ENCODE measurements at regions not wholly inside any gene's neighbourhood (a gene's known extent, or its start where the extent isn't known, plus 50 kb on each side); places are given as distances from the start of the nearest gene placed in this dataset.

- ATAC-seq (ENCODE audit: insufficient read depth, low FRiP score): no peak
Observed at GRCh38 chr5:39680213-39680612, 255.4 kb upstream of the DAB2 start.

GRCh38 chr5:39678534-39678933 is 253.8 kb upstream of the DAB2 start:
- ATAC-seq (ENCODE audit: insufficient read depth, low FRiP score) (no peak), DNase-seq (no peak)
- no peak overlapping the region for H3K27ac ChIP-seq (ENCODE audit: low read depth in 1 of 2, low read length in 1 of 2)
- no peaks in the 10 kb centered on the region for H3K4me1 ChIP-seq (ENCODE audit: control insufficient read depth in 5 of 5, insufficient read depth in 5 of 5, low read length in 5 of 5)
- no peaks in the 10 kb centered on the region for H3K9me3 ChIP-seq (ENCODE audit: control insufficient read depth in 4 of 4, insufficient read depth in 3 of 4, low read length in 3 of 4)
- no peak for TF ChIP-seq CTCF (IDR thresholded peaks at IDR 0.05; ENCODE audit: control extremely low read depth, extremely low read depth)
- H3K27me3 ChIP-seq (ENCODE audit: control insufficient read depth in 3 of 3, insufficient read depth in 3 of 3, low read length in 2 of 3): no peaks in the 10 kb centered on the region
- H3K9ac ChIP-seq (ENCODE audit: insufficient read depth in 1 of 2, low read length in 2 of 2): no peak overlapping the region
- H3K4me3 ChIP-seq: no peak overlapping the region
- WGBS, 2 donors: 81% methylated on average over 1 of the region's 1 CpG
- no peaks in the 10 kb centered on the region for H3K36me3 ChIP-seq (ENCODE audit: control insufficient read depth in 4 of 4, insufficient read depth in 4 of 4, low read length in 4 of 4)

More at GRCh38 chr5:39680213-39680612, 255.4 kb upstream of the DAB2 start:
- Histone ChIP-seq H3K36me3 (ENCODE audit: control insufficient read depth in 4 of 4, insufficient read depth in 4 of 4, low read length in 4 of 4) (no peaks in the 10 kb centered on the region), H3K9ac (ENCODE audit: insufficient read depth in 1 of 2, low read length in 2 of 2) (no peak overlapping the region), H3K4me3 (no peak overlapping the region), H3K9me3 (ENCODE audit: control insufficient read depth in 4 of 4, insufficient read depth in 3 of 4, low read length in 3 of 4) (no peaks in the 10 kb centered on the region), H3K27me3 (ENCODE audit: control insufficient read depth in 3 of 3, insufficient read depth in 3 of 3, low read length in 2 of 3) (no peaks in the 10 kb centered on the region), H3K27ac (ENCODE audit: low read depth in 1 of 2, low read length in 1 of 2) (no peak overlapping the region), H3K4me1 (ENCODE audit: control insufficient read depth in 5 of 5, insufficient read depth in 5 of 5, low read length in 5 of 5) (no peaks in the 10 kb centered on the region)
- 74 to 89% methylated on average over 1 of the region's 1 CpG for WGBS, 2 donors
- TF ChIP-seq CTCF (IDR thresholded peaks at IDR 0.05; ENCODE audit: control extremely low read depth, extremely low read depth): no peak
- no peak for DNase-seq

- Histone ChIP-seq H3K9me3 (ENCODE audit: control insufficient read depth in 4 of 4, insufficient read depth in 3 of 4, low read length in 3 of 4) (no peaks in the 10 kb centered on the region), H3K9ac (ENCODE audit: insufficient read depth in 1 of 2, low read length in 2 of 2) (no peak overlapping the region), H3K36me3 (ENCODE audit: control insufficient read depth in 4 of 4, insufficient read depth in 4 of 4, low read length in 4 of 4) (no peaks in the 10 kb centered on the region), H3K27ac (ENCODE audit: low read depth in 1 of 2, low read length in 1 of 2) (no peak overlapping the region), H3K4me3 (no peak overlapping the region), H3K4me1 (ENCODE audit: control insufficient read depth in 5 of 5, insufficient read depth in 5 of 5, low read length in 5 of 5) (no peaks in the 10 kb centered on the region), H3K27me3 (ENCODE audit: control insufficient read depth in 3 of 3, insufficient read depth in 3 of 3, low read length in 2 of 3) (no peaks in the 10 kb centered on the region)
- DNase-seq (no peak), ATAC-seq (ENCODE audit: insufficient read depth, low FRiP score) (no peak)
- WGBS, 2 donors: 67 to 80% methylated on average over 2 of the region's 2 CpGs
- TF ChIP-seq CTCF (IDR thresholded peaks at IDR 0.05; ENCODE audit: control extremely low read depth, extremely low read depth): no peak
Observed at GRCh38 chr5:39675676-39676075, 250.9 kb upstream of the DAB2 start.
